ENCODE measurements at regions not wholly inside any gene's neighbourhood (a gene's known extent, or its start where the extent isn't known, plus 50 kb on each side); places are given as distances from the start of the nearest gene placed in this dataset.

- TF ChIP-seq CTCF (IDR thresholded peaks at IDR 0.05) (no peak), POLR2A (IDR thresholded peaks at IDR 0.05) (no peak)
These were observed 109.5 kb downstream of the TRIM27 start for GRCh38 chr6:28814032-28814976.

Data from right lobe of liver (tissue), 4 donors.